ENCODE measurements at regions not wholly inside any gene's neighbourhood (a gene's known extent, or its start where the extent isn't known, plus 50 kb on each side); places are given as distances from the start of the nearest gene placed in this dataset.

DNA sequence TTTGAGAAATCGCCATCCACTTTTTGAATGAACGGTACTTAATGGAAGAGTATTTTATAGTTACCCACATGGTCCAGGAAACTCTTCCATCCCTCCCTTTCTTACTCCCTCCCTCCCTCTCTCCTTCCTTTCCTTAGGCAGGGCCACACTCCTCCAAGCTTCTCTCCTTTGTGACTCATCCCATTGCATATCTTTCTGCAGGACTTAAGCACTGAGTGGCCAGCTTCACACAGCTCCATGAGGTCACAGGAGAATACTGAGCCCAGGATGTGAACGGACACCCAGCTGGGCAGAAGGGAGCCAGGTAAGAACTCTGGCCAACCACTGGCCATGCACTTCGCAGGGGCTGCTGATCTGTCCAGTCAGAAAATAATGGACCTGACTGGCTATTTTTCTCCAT is 189.7 kb upstream of the ADCY1 start:
- Histone ChIP-seq H3K4me1 (ENCODE audit: insufficient read depth) (no peaks in the 10 kb centered on the region), H3K79me2 (no peaks in the 10 kb centered on the region), H3K4me3 (no peak overlapping the region), H3K36me3 (replicated peaks; ENCODE audit: insufficient read depth, low read depth) (no peaks in the 10 kb centered on the region), H2AFZ (no peak overlapping the region), H4K20me1 (ENCODE audit: insufficient read depth, poor library complexity, severe bottlenecking) (no peaks in the 10 kb centered on the region), H3K27ac (no peak overlapping the region), H3K9me3 (ENCODE audit: low read depth) (no peaks in the 10 kb centered on the region), H3K27me3 (no peaks in the 10 kb centered on the region), H3K4me2 (no peak overlapping the region), H3K9me2 (replicated peaks; ENCODE audit: insufficient read depth) (no peaks in the 10 kb centered on the region)
- 85% methylated on average over 4 of the region's 4 CpGs for WGBS (ENCODE audit: low lambda C conversion rate, missing lambda C conversion rate)
- TF ChIP-seq, protein P1, sequence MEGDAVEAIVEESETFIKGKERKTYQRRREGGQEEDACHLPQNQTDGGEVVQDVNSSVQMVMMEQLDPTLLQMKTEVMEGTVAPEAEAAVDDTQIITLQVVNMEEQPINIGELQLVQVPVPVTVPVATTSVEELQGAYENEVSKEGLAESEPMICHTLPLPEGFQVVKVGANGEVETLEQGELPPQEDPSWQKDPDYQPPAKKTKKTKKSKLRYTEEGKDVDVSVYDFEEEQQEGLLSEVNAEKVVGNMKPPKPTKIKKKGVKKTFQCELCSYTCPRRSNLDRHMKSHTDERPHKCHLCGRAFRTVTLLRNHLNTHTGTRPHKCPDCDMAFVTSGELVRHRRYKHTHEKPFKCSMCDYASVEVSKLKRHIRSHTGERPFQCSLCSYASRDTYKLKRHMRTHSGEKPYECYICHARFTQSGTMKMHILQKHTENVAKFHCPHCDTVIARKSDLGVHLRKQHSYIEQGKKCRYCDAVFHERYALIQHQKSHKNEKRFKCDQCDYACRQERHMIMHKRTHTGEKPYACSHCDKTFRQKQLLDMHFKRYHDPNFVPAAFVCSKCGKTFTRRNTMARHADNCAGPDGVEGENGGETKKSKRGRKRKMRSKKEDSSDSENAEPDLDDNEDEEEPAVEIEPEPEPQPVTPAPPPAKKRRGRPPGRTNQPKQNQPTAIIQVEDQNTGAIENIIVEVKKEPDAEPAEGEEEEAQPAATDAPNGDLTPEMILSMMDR (IDR thresholded peaks at IDR 0.05; ENCODE audit: poor library complexity): no peak
- TF ChIP-seq EZH2 (IDR thresholded peaks at IDR 0.05; ENCODE audit: borderline replicate concordance): no peak
- no peak for DNase-seq (ENCODE audit: low spot score)

DNA sequence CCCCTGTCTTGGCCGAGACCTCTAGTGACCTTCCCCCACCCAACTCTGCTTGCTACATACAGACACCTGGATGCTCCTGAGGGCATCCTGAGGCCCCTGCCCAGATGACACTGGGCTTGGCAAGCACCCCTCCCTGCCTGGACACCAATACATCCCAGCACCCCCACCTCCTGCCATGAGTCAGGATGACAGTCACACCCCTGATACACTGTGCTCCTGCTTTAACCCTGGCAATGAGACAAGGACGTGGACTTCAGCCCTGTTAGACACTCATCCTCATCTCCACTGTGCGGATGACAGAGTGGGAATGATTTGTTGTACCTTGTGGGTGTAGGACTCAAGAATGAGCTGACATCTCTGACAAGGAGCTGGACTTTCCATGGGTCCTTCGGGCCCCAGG is 186.3 kb upstream of the ADCY1 start:
- WGBS (ENCODE audit: low lambda C conversion rate, missing lambda C conversion rate): 87% methylated on average over 4 of the region's 4 CpGs
- Histone ChIP-seq H3K4me1 (ENCODE audit: insufficient read depth) (no peaks in the 10 kb centered on the region), H3K79me2 (no peaks in the 10 kb centered on the region), H3K36me3 (replicated peaks; ENCODE audit: insufficient read depth, low read depth) (no peaks in the 10 kb centered on the region), H3K27ac (no peak overlapping the region), H3K9me2 (replicated peaks; ENCODE audit: insufficient read depth) (no peaks in the 10 kb centered on the region), H4K20me1 (ENCODE audit: insufficient read depth, poor library complexity, severe bottlenecking) (no peaks in the 10 kb centered on the region), H3K4me2 (no peak overlapping the region), H2AFZ (no peak overlapping the region), H3K27me3 (no peaks in the 10 kb centered on the region), H3K9me3 (ENCODE audit: low read depth) (no peaks in the 10 kb centered on the region), H3K4me3 (no peak overlapping the region)
- no peak for DNase-seq (ENCODE audit: low spot score)
- TF ChIP-seq EZH2 (IDR thresholded peaks at IDR 0.05; ENCODE audit: borderline replicate concordance): no peak
- no peak for TF ChIP-seq EZH2phosphoT487 (IDR thresholded peaks at IDR 0.05; ENCODE audit: low read depth, severe bottlenecking, unreplicated experiment)
- TF ChIP-seq, protein P1 (IDR thresholded peaks at IDR 0.05; ENCODE audit: poor library complexity): no peak

DNA sequence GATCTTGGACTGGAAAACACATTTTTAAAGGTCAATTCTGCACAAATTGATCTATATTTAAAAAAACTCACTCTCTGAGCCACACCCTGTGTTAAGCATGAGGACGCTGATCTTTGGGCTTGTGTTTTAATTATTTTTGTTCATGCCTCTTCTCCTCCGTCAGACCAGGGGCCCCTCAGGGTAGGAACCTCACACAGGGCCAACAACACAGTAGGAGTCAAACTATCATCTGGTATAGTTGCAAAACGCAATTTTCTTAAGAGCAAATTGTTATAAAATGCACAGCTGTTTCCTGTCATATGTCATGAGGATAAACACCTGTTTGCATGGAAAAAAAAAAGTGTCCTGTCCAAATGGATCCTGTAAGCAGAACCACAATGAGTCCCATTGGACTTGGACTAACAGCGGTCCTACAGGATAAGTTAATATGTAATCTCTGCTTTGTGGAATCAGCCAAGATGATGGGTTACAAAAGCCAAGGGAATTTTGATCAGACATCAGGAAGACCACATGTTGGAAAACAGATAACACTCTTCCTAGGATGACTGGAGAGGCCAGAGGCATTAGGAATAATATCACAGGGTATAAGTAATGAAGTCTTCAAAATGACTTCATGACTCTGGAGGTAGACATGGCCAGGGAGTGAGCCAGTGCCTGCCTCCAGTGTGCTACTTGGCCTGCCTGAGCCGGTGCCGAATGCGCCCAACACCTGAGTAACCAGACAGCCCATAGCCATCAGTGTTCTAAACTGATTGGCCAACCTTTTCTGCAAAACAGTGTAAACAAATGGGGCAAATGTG is 184.9 kb upstream of the ADCY1 start:
- Histone ChIP-seq H3K4me1 (ENCODE audit: insufficient read depth) (no peaks in the 10 kb centered on the region), H3K27ac (no peak overlapping the region), H3K79me2 (no peaks in the 10 kb centered on the region), H3K4me3 (no peak overlapping the region), H2AFZ (no peak overlapping the region), H3K4me2 (no peak overlapping the region), H3K9me3 (ENCODE audit: low read depth) (no peaks in the 10 kb centered on the region), H4K20me1 (ENCODE audit: insufficient read depth, poor library complexity, severe bottlenecking) (no peaks in the 10 kb centered on the region), H3K27me3 (no peaks in the 10 kb centered on the region), H3K36me3 (replicated peaks; ENCODE audit: insufficient read depth, low read depth) (no peaks in the 10 kb centered on the region), H3K9me2 (replicated peaks; ENCODE audit: insufficient read depth) (no peaks in the 10 kb centered on the region)
- 81% methylated on average over 7 of the region's 7 CpGs for WGBS (ENCODE audit: low lambda C conversion rate, missing lambda C conversion rate)
- DNase-seq (ENCODE audit: low spot score): no peak
- no peak for TF ChIP-seq EZH2 (IDR thresholded peaks at IDR 0.05; ENCODE audit: borderline replicate concordance)
- TF ChIP-seq EZH2phosphoT487 (IDR thresholded peaks at IDR 0.05; ENCODE audit: low read depth, severe bottlenecking, unreplicated experiment): no peak
- TF ChIP-seq, protein P1 (IDR thresholded peaks at IDR 0.05; ENCODE audit: poor library complexity): no peak

All from hepatocyte (in vitro differentiated cells).